H9 (cell line): ENCODE measurements at regions not wholly inside any gene's neighbourhood (a gene's known extent, or its start where the extent isn't known, plus 50 kb on each side); places are given as distances from the start of the nearest gene placed in this dataset.

Source experiments
- DNase-seq: peaks from one replicate; pipeline ENCODE4 v3.0.0-alpha.2; 2017
- H2AFZ ChIP-seq: one replicate; pipeline ENCODE4 v1.6.1; 2013; ENCODE audit warnings: mild to moderate bottlenecking, low read length, control low read depth, moderate library complexity
- H2AK5ac ChIP-seq: 2 replicates; pipeline ENCODE4 v1.6.1; 2013; ENCODE audit warnings: low read length, control low read depth, mixed read lengths; ENCODE audit not compliant: insufficient read length
- H2BK120ac ChIP-seq: one replicate; pipeline ENCODE4 v1.6.1; 2013; ENCODE audit warnings: low read depth, mild to moderate bottlenecking, low read length, control low read depth, inconsistent platforms; ENCODE audit not compliant: poor library complexity, severe bottlenecking
- H2BK12ac ChIP-seq: 2 replicates; pipeline ENCODE4 v1.6.1; 2013; ENCODE audit warnings: low read length, control low read depth, mixed read lengths, low read depth; ENCODE audit not compliant: insufficient read length
- H2BK15ac ChIP-seq: 2 replicates; pipeline ENCODE4 v1.6.1; 2013; ENCODE audit warnings: low read depth, low read length, control low read depth
- H2BK20ac ChIP-seq: one replicate; pipeline ENCODE4 v1.6.1; 2013; ENCODE audit warnings: low read depth, mild to moderate bottlenecking, low read length, control low read depth, inconsistent platforms; ENCODE audit not compliant: poor library complexity, severe bottlenecking
- H2BK5ac ChIP-seq: 2 replicates; pipeline ENCODE4 v1.6.1; 2013; ENCODE audit warnings: low read length, control low read depth, mixed read lengths; ENCODE audit not compliant: insufficient read length
- H3K14ac ChIP-seq: 2 replicates; pipeline ENCODE4 v1.6.1; 2013; ENCODE audit warnings: low read length, control low read depth; ENCODE audit not compliant: insufficient read depth
- H3K18ac ChIP-seq: 2 replicates; pipeline ENCODE4 v1.6.1; 2013; ENCODE audit warnings: low read depth, mild to moderate bottlenecking, mixed read lengths, low read length, control low read depth; ENCODE audit not compliant: insufficient read length
- H3K23ac ChIP-seq: 2 replicates; pipeline ENCODE4 v1.6.1; 2013; ENCODE audit warnings: low read length, control low read depth, mixed read lengths, low read depth; ENCODE audit not compliant: insufficient read length
- H3K23me2 ChIP-seq: 2 replicates; pipeline ENCODE4 v1.6.1; 2013; ENCODE audit warnings: low read depth, mild to moderate bottlenecking, mixed read lengths, low read length, control low read depth; ENCODE audit not compliant: insufficient read length, poor library complexity, severe bottlenecking
- H3K27ac ChIP-seq: 2 replicates; pipeline ENCODE4 v1.5.1; 2013; ENCODE audit warnings: low read length, control low read depth, mixed read lengths, low read depth; ENCODE audit not compliant: insufficient read length
- H3K27me3 ChIP-seq: 2 replicates; pipeline ENCODE4 v1.6.1; 2013; ENCODE audit warnings: low read length, control low read depth, inconsistent platforms; ENCODE audit not compliant: insufficient read depth
- H3K4ac ChIP-seq: 2 replicates; pipeline ENCODE4 v1.6.1; 2013; ENCODE audit warnings: low read depth, mild to moderate bottlenecking, control low read depth, inconsistent platforms, low read length, moderate library complexity
- H3K4me1 ChIP-seq: 2 replicates; pipeline ENCODE4 v1.6.1; 2013; ENCODE audit warnings: low read length, control low read depth, inconsistent platforms; ENCODE audit not compliant: insufficient read depth
- H3K4me2 ChIP-seq: 2 replicates; pipeline ENCODE4 v1.6.1; 2013; ENCODE audit warnings: low read length, control low read depth, mixed read lengths; ENCODE audit not compliant: insufficient read length, insufficient read depth
- H3K56ac ChIP-seq: 2 replicates; pipeline ENCODE4 v1.6.1; 2013; ENCODE audit warnings: low read depth, mild to moderate bottlenecking, mixed read lengths, low read length, control low read depth; ENCODE audit not compliant: insufficient read length
- H3K79me1 ChIP-seq: 2 replicates; pipeline ENCODE4 v1.6.1; 2013; ENCODE audit warnings: low read depth, mild to moderate bottlenecking, moderate library complexity, low read length, control low read depth, inconsistent platforms; ENCODE audit not compliant: insufficient read depth, poor library complexity, severe bottlenecking
- H3K79me2 ChIP-seq: 2 replicates; pipeline ENCODE4 v1.6.1; 2013; ENCODE audit warnings: low read length, control low read depth, inconsistent platforms; ENCODE audit not compliant: insufficient read depth
- H3K9ac ChIP-seq: 2 replicates; pipeline ENCODE4 v1.6.1; 2013; ENCODE audit warnings: low read length, control low read depth, mixed read lengths; ENCODE audit not compliant: insufficient read length; ENCODE audit errors: extremely low read depth
- H3K9me3 ChIP-seq: one replicate; pipeline ENCODE4 v1.6.1; 2013; ENCODE audit warnings: low read depth, low read length, inconsistent platforms; ENCODE audit not compliant: control insufficient read depth
- H3T11ph ChIP-seq: one replicate; pipeline ENCODE4 v1.6.1; 2013; ENCODE audit warnings: mild to moderate bottlenecking, low read length, control low read depth, inconsistent platforms
- H4K20me1 ChIP-seq: one replicate; pipeline ENCODE4 v1.6.1; 2013; ENCODE audit not compliant: control insufficient read depth, insufficient read length, insufficient read depth
- H4K5ac ChIP-seq: 2 replicates; pipeline ENCODE4 v1.6.1; 2013; ENCODE audit warnings: low read depth, mild to moderate bottlenecking, mixed read lengths, low read length, control low read depth; ENCODE audit not compliant: insufficient read length
- H4K8ac ChIP-seq: replicated peaks from 2 replicates; pipeline ENCODE4 v1.6.1; 2013; ENCODE audit warnings: low read length, control low read depth, mixed read lengths, low read depth; ENCODE audit not compliant: insufficient read length
- H4K91ac ChIP-seq: 2 replicates; pipeline ENCODE4 v1.6.1; 2013; ENCODE audit warnings: low read depth, mild to moderate bottlenecking, moderate library complexity, mixed read lengths, low read length, control low read depth; ENCODE audit not compliant: insufficient read length
- H3K27ac Mint-ChIP-seq, 3 experiments: 2 replicates in 2 of 3; 3 replicates in 1 of 3; pipeline ENCODE4 v1.8.0; 2020 to 2021; ENCODE audit warnings: mixed read lengths in 3 of 3, mild to moderate bottlenecking in 1 of 3, moderate library complexity in 1 of 3
- H3K27me3 Mint-ChIP-seq: 2 replicates; pipeline ENCODE4 v1.8.0; 2021; ENCODE audit warnings: low read depth, mild to moderate bottlenecking, moderate library complexity, mixed read lengths
- H3K36me3 Mint-ChIP-seq, 3 experiments: 2 replicates in 2 of 3; 3 replicates in 1 of 3; pipeline ENCODE4 v1.8.0; 2020 to 2021; ENCODE audit warnings: low read depth in 3 of 3, mixed read lengths in 3 of 3; ENCODE audit not compliant: insufficient read depth in 1 of 3
- H3K4me1 Mint-ChIP-seq, 2 experiments: 2 replicates each; pipeline ENCODE4 v1.8.0; 2020; ENCODE audit warnings: mixed read lengths in 2 of 2
- H3K4me3 Mint-ChIP-seq, 2 experiments: 2 replicates in 1 of 2; 3 replicates in 1 of 2; pipeline ENCODE4 v1.8.0; 2020 to 2021; ENCODE audit warnings: mild to moderate bottlenecking in 2 of 2, mixed read lengths in 2 of 2, moderate library complexity in 1 of 2
- H3K9me3 Mint-ChIP-seq, 2 experiments: 2 replicates in 1 of 2; 3 replicates in 1 of 2; pipeline ENCODE4 v1.8.0; 2020; ENCODE audit warnings: mild to moderate bottlenecking in 2 of 2, mixed read lengths in 2 of 2, moderate library complexity in 1 of 2
- CTCF ChIP-seq: fragments of 200-600 bp; sonication (generic); conservative IDR thresholded peaks from 3 replicates; pipeline ENCODE4 v1.8.0; 2021; ENCODE audit warnings: antibody characterized with exemption, mild to moderate bottlenecking
- WGBS: extraction: QIAGEN DNeasy Blood & Tissue Kit; methylation state at CpG from one replicate; pipeline ENCODE4 v1.1.7; 2013; ENCODE audit warnings: missing lambda C conversion rate, low lambda C conversion rate, mixed read lengths; ENCODE audit not compliant: insufficient read length; ENCODE audit errors: extremely low coverage; 5-methylcytosine and 5-hydroxymethylcytosine counted together

DNA sequence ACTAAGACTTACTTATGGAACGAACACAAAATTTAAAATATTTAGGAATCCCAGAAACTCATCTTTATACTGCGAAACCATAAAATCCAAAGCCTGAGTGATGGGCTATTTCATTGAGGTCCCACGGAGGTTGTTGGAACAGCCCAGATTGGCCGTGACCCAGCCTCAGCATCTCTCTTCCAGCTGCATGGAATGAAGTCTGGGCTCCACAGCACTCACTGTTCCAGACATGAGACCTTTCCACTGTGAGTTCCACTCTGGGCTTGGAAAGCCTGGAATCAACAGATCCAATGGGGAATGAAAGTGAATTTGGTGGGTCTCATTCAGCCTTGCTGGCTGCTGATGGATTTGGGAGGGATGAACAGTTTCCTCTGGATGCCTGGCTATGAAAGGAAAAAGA lies 184.9 kb downstream of the EMX2 start:
- H2AFZ ChIP-seq: no peak overlapping the region
- H3K27me3 ChIP-seq: no peaks in the 10 kb centered on the region
- H2BK12ac ChIP-seq: no peak overlapping the region
- no peak overlapping the region for H2BK20ac ChIP-seq
- H3K4me2 ChIP-seq: no peak overlapping the region
- TF ChIP-seq CTCF: no peak
- H3K4ac ChIP-seq: no peak overlapping the region
- WGBS: no CpG with 5 or more reads among the region's 4 CpGs
- H4K91ac ChIP-seq: no peak overlapping the region
- no peaks in the 10 kb centered on the region for H3K79me2 ChIP-seq
- H4K8ac ChIP-seq: no peak overlapping the region
- Mint-ChIP-seq H3K4me3 (no peak overlapping the region), H3K9me3 (no peaks in the 10 kb centered on the region), H3K36me3 (no peaks in the 10 kb centered on the region; a peak in 1 of 7 replicates), H3K27ac (no peak overlapping the region), H3K27me3 (peaks cover 15% of the 10 kb centered on the region), H3K4me1 (peaks cover 16 to 23% of the 10 kb centered on the region in 2 experiments)
- H3K23ac ChIP-seq: no peak overlapping the region
- H3K23me2 ChIP-seq: no peaks in the 10 kb centered on the region
- H3K27ac ChIP-seq: no peak overlapping the region
- no peak overlapping the region for H2AK5ac ChIP-seq
- DNase-seq: no peak
- H3K9me3 ChIP-seq: no peaks in the 10 kb centered on the region
- H4K5ac ChIP-seq: no peak overlapping the region
- H2BK5ac ChIP-seq: no peak overlapping the region
- H3K56ac ChIP-seq: no peak overlapping the region
- no peak overlapping the region for H2BK15ac ChIP-seq
- H3K14ac ChIP-seq: no peak overlapping the region
- no peak overlapping the region for H3K18ac ChIP-seq
- no peak overlapping the region for H3T11ph ChIP-seq
- no peaks in the 10 kb centered on the region for H3K79me1 ChIP-seq
- no peaks in the 10 kb centered on the region for H3K4me1 ChIP-seq
- no peak overlapping the region for H2BK120ac ChIP-seq
- H3K9ac ChIP-seq: no peak overlapping the region
- H4K20me1 ChIP-seq: no peaks in the 10 kb centered on the region
